ENCODE measurements at regions not wholly inside any gene's neighbourhood (a gene's known extent, or its start where the extent isn't known, plus 50 kb on each side); places are given as distances from the start of the nearest gene placed in this dataset.

DNA sequence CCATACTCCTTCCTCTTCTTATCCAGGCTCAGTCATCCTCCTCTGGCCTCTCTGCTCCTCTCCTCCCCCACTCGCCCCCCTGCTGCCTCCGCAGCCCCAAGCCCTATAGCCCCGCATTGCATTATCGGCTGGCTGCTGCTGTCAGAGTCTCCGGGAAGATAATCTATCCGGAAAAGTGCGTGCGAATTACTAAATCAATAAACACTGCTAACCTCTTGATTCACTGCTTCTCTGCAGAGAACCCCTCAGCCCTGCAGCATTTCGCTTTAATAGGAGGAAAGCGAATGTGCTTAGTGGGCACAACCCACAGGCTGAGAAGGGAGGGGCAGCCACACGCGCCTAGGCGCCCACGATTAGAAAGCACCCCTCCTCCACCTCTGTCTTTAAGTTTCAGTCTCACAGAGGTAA lies 167.6 kb downstream of the ABHD5 start:
- H3K9ac ChIP-seq (ENCODE audit: low read depth, low read length, poor library complexity, severe bottlenecking): no peak overlapping the region
- H3F3A ChIP-seq (ENCODE audit: low read depth): no peaks in the 10 kb centered on the region
- H3K4me1 ChIP-seq (ENCODE audit: insufficient read depth, low read length, poor library complexity, severe bottlenecking): no peaks in the 10 kb centered on the region
- TF ChIP-seq, protein P1, sequence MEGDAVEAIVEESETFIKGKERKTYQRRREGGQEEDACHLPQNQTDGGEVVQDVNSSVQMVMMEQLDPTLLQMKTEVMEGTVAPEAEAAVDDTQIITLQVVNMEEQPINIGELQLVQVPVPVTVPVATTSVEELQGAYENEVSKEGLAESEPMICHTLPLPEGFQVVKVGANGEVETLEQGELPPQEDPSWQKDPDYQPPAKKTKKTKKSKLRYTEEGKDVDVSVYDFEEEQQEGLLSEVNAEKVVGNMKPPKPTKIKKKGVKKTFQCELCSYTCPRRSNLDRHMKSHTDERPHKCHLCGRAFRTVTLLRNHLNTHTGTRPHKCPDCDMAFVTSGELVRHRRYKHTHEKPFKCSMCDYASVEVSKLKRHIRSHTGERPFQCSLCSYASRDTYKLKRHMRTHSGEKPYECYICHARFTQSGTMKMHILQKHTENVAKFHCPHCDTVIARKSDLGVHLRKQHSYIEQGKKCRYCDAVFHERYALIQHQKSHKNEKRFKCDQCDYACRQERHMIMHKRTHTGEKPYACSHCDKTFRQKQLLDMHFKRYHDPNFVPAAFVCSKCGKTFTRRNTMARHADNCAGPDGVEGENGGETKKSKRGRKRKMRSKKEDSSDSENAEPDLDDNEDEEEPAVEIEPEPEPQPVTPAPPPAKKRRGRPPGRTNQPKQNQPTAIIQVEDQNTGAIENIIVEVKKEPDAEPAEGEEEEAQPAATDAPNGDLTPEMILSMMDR (conservative IDR thresholded peaks at IDR 0.05; ENCODE audit: low read length): no peak
- no peak for TF ChIP-seq EZH2phosphoT487 (IDR thresholded peaks at IDR 0.05; ENCODE audit: borderline replicate concordance)
- no peak overlapping the region for H2AFZ ChIP-seq (ENCODE audit: low read length)
- H3K4me2 ChIP-seq (ENCODE audit: low read depth, low read length, poor library complexity, severe bottlenecking): no peak overlapping the region
- H3K27me3 ChIP-seq (ENCODE audit: insufficient read depth, low read length, poor library complexity, severe bottlenecking): no peaks in the 10 kb centered on the region
- H3K36me3 ChIP-seq (ENCODE audit: insufficient read depth, low read length): no peaks in the 10 kb centered on the region
- no peak overlapping the region for H3K4me3 ChIP-seq (ENCODE audit: low read length, poor library complexity, severe bottlenecking)
- H3K9me3 ChIP-seq (ENCODE audit: insufficient read depth, low read depth, low read length): no peaks in the 10 kb centered on the region
- no peaks in the 10 kb centered on the region for H4K20me1 ChIP-seq (ENCODE audit: insufficient read depth, low read length, poor library complexity, severe bottlenecking)
- H3K79me2 ChIP-seq (ENCODE audit: insufficient read depth, low read length): no peaks in the 10 kb centered on the region
- no peaks in the 10 kb centered on the region for H3K9me2 ChIP-seq (replicated peaks; ENCODE audit: low read depth, low read length)

DNA sequence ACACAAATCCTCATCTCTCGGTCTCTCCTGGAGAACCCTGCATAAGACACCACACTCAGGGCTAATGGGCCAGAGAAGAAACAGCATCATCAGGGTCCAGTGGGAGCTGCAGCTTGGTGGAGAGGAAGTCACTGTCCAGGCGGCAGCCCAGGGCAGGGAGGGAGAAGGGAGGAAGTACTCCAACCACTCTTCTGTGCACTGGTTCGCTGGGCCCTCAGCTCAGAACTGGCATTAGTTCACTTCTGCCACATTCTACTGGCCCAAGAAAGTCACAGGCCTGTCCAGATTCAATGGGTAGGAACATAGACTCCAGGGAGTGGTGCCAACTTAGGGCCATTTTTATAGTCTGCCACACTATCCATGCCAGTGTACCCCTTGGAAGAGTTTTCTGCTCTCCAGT lies 169.0 kb downstream of the ABHD5 start:
- Histone ChIP-seq H3K9me2 (replicated peaks; ENCODE audit: low read depth, low read length) (no peaks in the 10 kb centered on the region), H3K9me3 (ENCODE audit: insufficient read depth, low read depth, low read length) (no peaks in the 10 kb centered on the region), H4K20me1 (ENCODE audit: insufficient read depth, low read length, poor library complexity, severe bottlenecking) (no peaks in the 10 kb centered on the region), H2AFZ (ENCODE audit: low read length) (no peak overlapping the region), H3K4me1 (ENCODE audit: insufficient read depth, low read length, poor library complexity, severe bottlenecking) (no peaks in the 10 kb centered on the region), H3K36me3 (ENCODE audit: insufficient read depth, low read length) (no peaks in the 10 kb centered on the region), H3K27me3 (ENCODE audit: insufficient read depth, low read length, poor library complexity, severe bottlenecking) (no peaks in the 10 kb centered on the region), H3K4me3 (ENCODE audit: low read length, poor library complexity, severe bottlenecking) (no peak overlapping the region), H3K79me2 (ENCODE audit: insufficient read depth, low read length) (no peaks in the 10 kb centered on the region), H3K4me2 (ENCODE audit: low read depth, low read length, poor library complexity, severe bottlenecking) (no peak overlapping the region), H3K9ac (ENCODE audit: low read depth, low read length, poor library complexity, severe bottlenecking) (no peak overlapping the region), H3F3A (ENCODE audit: low read depth) (no peaks in the 10 kb centered on the region)
- TF ChIP-seq, protein P1 (conservative IDR thresholded peaks at IDR 0.05; ENCODE audit: low read length): no peak
- TF ChIP-seq EZH2phosphoT487 (IDR thresholded peaks at IDR 0.05; ENCODE audit: borderline replicate concordance): no peak

DNA sequence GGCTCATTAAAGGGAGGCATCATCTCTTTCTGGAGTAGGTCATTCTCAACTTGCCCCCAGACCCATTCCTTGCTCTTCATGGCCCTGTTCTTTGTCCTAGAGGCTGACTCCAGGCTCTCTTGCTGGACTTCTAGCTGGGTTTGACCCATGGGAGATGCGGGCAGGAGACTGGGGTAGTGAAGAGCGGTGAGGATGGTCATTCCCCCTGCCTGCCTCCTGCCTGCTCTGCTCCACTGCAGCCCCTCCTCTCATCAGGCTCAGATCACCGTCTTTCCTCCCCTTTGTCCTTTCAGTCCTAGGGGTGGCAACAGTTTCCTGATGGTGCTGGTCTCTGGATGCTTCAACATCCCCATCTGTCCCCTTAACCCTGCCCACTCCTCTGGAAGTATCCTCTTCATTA lies 170.9 kb downstream of the ABHD5 start:
- TF ChIP-seq EZH2phosphoT487 (IDR thresholded peaks at IDR 0.05; ENCODE audit: borderline replicate concordance): no peak
- TF ChIP-seq, protein P1 (conservative IDR thresholded peaks at IDR 0.05; ENCODE audit: low read length): no peak
- H3K4me2 ChIP-seq (ENCODE audit: low read depth, low read length, poor library complexity, severe bottlenecking): no peak overlapping the region
- no peaks in the 10 kb centered on the region for H3K79me2 ChIP-seq (ENCODE audit: insufficient read depth, low read length)
- no peaks in the 10 kb centered on the region for H3F3A ChIP-seq (ENCODE audit: low read depth)
- H3K9me3 ChIP-seq (ENCODE audit: insufficient read depth, low read depth, low read length): no peaks in the 10 kb centered on the region
- no peaks in the 10 kb centered on the region for H3K9me2 ChIP-seq (replicated peaks; ENCODE audit: low read depth, low read length)
- H4K20me1 ChIP-seq (ENCODE audit: insufficient read depth, low read length, poor library complexity, severe bottlenecking): no peaks in the 10 kb centered on the region
- H3K4me1 ChIP-seq (ENCODE audit: insufficient read depth, low read length, poor library complexity, severe bottlenecking): no peaks in the 10 kb centered on the region
- no peaks in the 10 kb centered on the region for H3K27me3 ChIP-seq (ENCODE audit: insufficient read depth, low read length, poor library complexity, severe bottlenecking)
- H3K36me3 ChIP-seq (ENCODE audit: insufficient read depth, low read length): no peaks in the 10 kb centered on the region
- no peak overlapping the region for H2AFZ ChIP-seq (ENCODE audit: low read length)
- no peak overlapping the region for H3K9ac ChIP-seq (ENCODE audit: low read depth, low read length, poor library complexity, severe bottlenecking)
- no peak overlapping the region for H3K4me3 ChIP-seq (ENCODE audit: low read length, poor library complexity, severe bottlenecking)

All from Loucy (cell line).